Mesenchymal stem cell (in vitro differentiated cells and primary cell): ENCODE measurements at regions not wholly inside any gene's neighbourhood (a gene's known extent, or its start where the extent isn't known, plus 50 kb on each side); places are given as distances from the start of the nearest gene placed in this dataset.

Experiments
- DNase-seq: peaks from one replicate; pipeline ENCODE4 v3.0.0-alpha.2; 2013
- H2AFZ ChIP-seq: one replicate; pipeline ENCODE4 v1.6.1; 2013; ENCODE audit warnings: low read depth, mild to moderate bottlenecking, control low read depth, inconsistent platforms, low read length, moderate library complexity
- H2AK5ac ChIP-seq: 2 replicates; pipeline ENCODE4 v1.6.1; 2013; ENCODE audit warnings: low read length, moderate library complexity, mild to moderate bottlenecking, inconsistent platforms; ENCODE audit not compliant: severe bottlenecking
- H2BK120ac ChIP-seq: one replicate; pipeline ENCODE4 v1.6.1; 2013; ENCODE audit warnings: low read depth, mild to moderate bottlenecking, inconsistent platforms, low read length, moderate library complexity
- H2BK12ac ChIP-seq, 2 experiments: one replicate each; pipeline ENCODE4 v1.6.1; 2013; ENCODE audit warnings: inconsistent platforms in 2 of 2, low read length in 2 of 2, mild to moderate bottlenecking in 2 of 2, moderate library complexity in 2 of 2, control low read depth in 1 of 2
- H2BK15ac ChIP-seq: one replicate; pipeline ENCODE4 v1.6.1; 2013; ENCODE audit warnings: mild to moderate bottlenecking, low read depth, inconsistent platforms; ENCODE audit not compliant: poor library complexity, severe bottlenecking
- H2BK5ac ChIP-seq: 2 replicates; pipeline ENCODE4 v1.6.1; 2013; ENCODE audit warnings: low read depth, mild to moderate bottlenecking, low read length, control low read depth, inconsistent platforms; ENCODE audit not compliant: poor library complexity, severe bottlenecking
- H3K14ac ChIP-seq, 2 experiments: one replicate each; pipeline ENCODE4 v1.6.1; 2013; ENCODE audit warnings: inconsistent platforms in 2 of 2, low read length in 2 of 2, control low read depth in 1 of 2, mild to moderate bottlenecking in 1 of 2, moderate library complexity in 1 of 2
- H3K18ac ChIP-seq, 2 experiments: one replicate each; pipeline ENCODE4 v1.6.1; 2013; ENCODE audit warnings: inconsistent platforms in 2 of 2, low read length in 2 of 2, control low read depth in 1 of 2, low read depth in 1 of 2, mild to moderate bottlenecking in 1 of 2
- H3K23ac ChIP-seq, 2 experiments: one replicate each; pipeline ENCODE4 v1.6.1; 2013; ENCODE audit warnings: inconsistent platforms in 2 of 2, low read length in 2 of 2, mild to moderate bottlenecking in 2 of 2, moderate library complexity in 2 of 2, control low read depth in 1 of 2
- H3K27ac ChIP-seq: 2 replicates; pipeline ENCODE4 v1.5.1; 2013; ENCODE audit warnings: mild to moderate bottlenecking, moderate library complexity, low read length, control low read depth, inconsistent platforms; ENCODE audit not compliant: poor library complexity, severe bottlenecking
- H3K27me3 ChIP-seq, 2 experiments: 2 replicates each; pipeline versions ENCODE4 v1.6.1 to v1.7.0; 2013; ENCODE audit warnings: low read length in 2 of 2, mild to moderate bottlenecking in 2 of 2, moderate library complexity in 2 of 2, control low read depth in 1 of 2, inconsistent platforms in 1 of 2; ENCODE audit not compliant: control insufficient read depth in 1 of 2, insufficient read depth in 1 of 2
- H3K36me3 ChIP-seq, 2 experiments: 2 replicates each; pipeline versions ENCODE4 v1.6.1 to v1.7.0; 2013; ENCODE audit warnings: low read length in 2 of 2, control low read depth in 1 of 2, inconsistent platforms in 1 of 2, low read depth in 1 of 2, mild to moderate bottlenecking in 1 of 2; ENCODE audit not compliant: insufficient read depth in 2 of 2, control insufficient read depth in 1 of 2
- H3K4ac ChIP-seq, 2 experiments: one replicate each; pipeline ENCODE4 v1.6.1; 2013; ENCODE audit warnings: inconsistent platforms in 2 of 2, low read length in 2 of 2, mild to moderate bottlenecking in 2 of 2, moderate library complexity in 2 of 2, control low read depth in 1 of 2, low read depth in 1 of 2
- H3K4me1 ChIP-seq: 2 replicates; pipeline ENCODE4 v1.6.1; 2013; ENCODE audit warnings: low read depth, low read length, control low read depth; ENCODE audit not compliant: control insufficient read depth, insufficient read depth
- H3K4me2 ChIP-seq: 2 replicates; pipeline ENCODE4 v1.6.1; 2013; ENCODE audit warnings: low read length, mild to moderate bottlenecking, inconsistent platforms; ENCODE audit not compliant: poor library complexity, severe bottlenecking
- H3K4me3 ChIP-seq, 2 experiments: 2 replicates each; pipeline versions ENCODE4 v1.5.1 to v1.7.0; 2013; ENCODE audit warnings: low read length in 2 of 2, mild to moderate bottlenecking in 2 of 2, control low read depth in 1 of 2, low read depth in 1 of 2; ENCODE audit not compliant: insufficient read depth in 1 of 2
- H3K79me1 ChIP-seq: replicated peaks from 2 replicates; pipeline ENCODE4 v1.6.1; 2013; ENCODE audit warnings: mild to moderate bottlenecking, control low read depth, low read length, inconsistent platforms; ENCODE audit not compliant: poor library complexity, severe bottlenecking
- H3K9ac ChIP-seq: 2 replicates; pipeline ENCODE4 v1.7.0; 2013; ENCODE audit warnings: mild to moderate bottlenecking, low read length, moderate library complexity
- H3K9me3 ChIP-seq: 2 replicates; pipeline ENCODE4 v1.7.0; 2013; ENCODE audit warnings: mild to moderate bottlenecking, low read length; ENCODE audit not compliant: control insufficient read depth
- H4K8ac ChIP-seq: one replicate; pipeline ENCODE4 v1.6.1; 2013; ENCODE audit warnings: inconsistent platforms, mild to moderate bottlenecking, low read length, moderate library complexity
- H4K91ac ChIP-seq: one replicate; pipeline ENCODE4 v1.6.1; 2013; ENCODE audit warnings: mild to moderate bottlenecking, low read length, inconsistent platforms
- WGBS: methylation state at CpG from one replicate; pipeline ENCODE4 v1.1.7; 2013; ENCODE audit warnings: mixed read lengths; 5-methylcytosine and 5-hydroxymethylcytosine counted together

GRCh38 chr3:194265996-194266964 is 84.8 kb downstream of the CPN2 start:
- Histone ChIP-seq H3K9ac (peak overlapping the region; percentile 49), H3K36me3 (no peaks in the 10 kb centered on the region), H3K4me2 (peak overlapping the region; percentile 4), H3K27ac (peak overlapping the region; percentile 76), H3K14ac (no peak overlapping the region), H3K4me3 (no peak overlapping the region), H2BK5ac (no peak overlapping the region), H3K4ac (peak overlapping the region; percentile 68 to 79), H2AFZ (no peak overlapping the region), H3K18ac (peak overlapping the region; percentile 40 to 91), H4K91ac (peak overlapping the region; percentile 88), H3K79me1 (no peaks in the 10 kb centered on the region), H2BK15ac (peak overlapping the region; percentile 50), H3K9me3 (no peaks in the 10 kb centered on the region), H3K23ac (no peak overlapping the region), H3K27me3 (peaks cover 0 to 3% of the 10 kb centered on the region in 2 experiments), H2BK120ac (peak overlapping the region; percentile 75), H2BK12ac (peak overlapping the region; percentile 59 to 73), H2AK5ac (peak overlapping the region; percentile 54), H3K4me1 (peaks cover 20% of the 10 kb centered on the region), H4K8ac (peak overlapping the region; percentile 74)
- DNase-seq: no peak
- 79% methylated on average over 11 of the region's 13 CpGs for WGBS

GRCh38 chr3:194267744-194268653 is 83.1 kb downstream of the CPN2 start:
- Histone ChIP-seq H3K4me1 (peaks cover 24% of the 10 kb centered on the region), H3K36me3 (no peaks in the 10 kb centered on the region), H3K4ac (peak overlapping the region; percentile 13 to 57), H3K79me1 (no peaks in the 10 kb centered on the region), H3K18ac (peak overlapping the region; percentile 40 to 86), H4K91ac (peak overlapping the region; percentile 71), H2BK5ac (no peak overlapping the region), H2AK5ac (no peak overlapping the region), H3K4me2 (no peak overlapping the region), H2AFZ (peak overlapping the region; percentile 10), H3K27me3 (peaks cover 0 to 2% of the 10 kb centered on the region in 2 experiments), H3K27ac (no peak overlapping the region), H3K23ac (no peak overlapping the region), H3K9me3 (no peaks in the 10 kb centered on the region), H3K9ac (peak overlapping the region; percentile 67), H4K8ac (peak overlapping the region; percentile 64), H3K4me3 (no peak overlapping the region), H3K14ac (no peak overlapping the region), H2BK120ac (peak overlapping the region; percentile 1), H2BK15ac (peak overlapping the region; percentile 12), H2BK12ac (peak overlapping the region; percentile 73 to 86)
- WGBS: 74% methylated on average over 23 of the region's 26 CpGs
- peak; percentile 89 for DNase-seq

GRCh38 chr3:194268654-194269512 is 82.2 kb downstream of the CPN2 start:
- H3K4me1 ChIP-seq: peaks cover 24% of the 10 kb centered on the region
- peak overlapping the region; percentile 20 for H3K9ac ChIP-seq
- no peak overlapping the region for H3K4me3 ChIP-seq
- H2BK5ac ChIP-seq: no peak overlapping the region
- WGBS: 92% methylated on average over 11 of the region's 12 CpGs
- H4K91ac ChIP-seq: peak overlapping the region; percentile 89
- no peaks in the 10 kb centered on the region for H3K9me3 ChIP-seq
- no peak overlapping the region for H3K23ac ChIP-seq
- no peaks in the 10 kb centered on the region for H3K27me3 ChIP-seq
- H3K79me1 ChIP-seq: no peaks in the 10 kb centered on the region
- no peak overlapping the region for H3K27ac ChIP-seq
- H3K36me3 ChIP-seq: no peaks in the 10 kb centered on the region
- no peak for DNase-seq
- H3K4ac ChIP-seq: peak overlapping the region; percentile 25 to 57
- peak overlapping the region; percentile 44 to 91 for H2BK12ac ChIP-seq
- H2BK15ac ChIP-seq: no peak overlapping the region
- no peak overlapping the region for H3K14ac ChIP-seq
- H4K8ac ChIP-seq: peak overlapping the region; percentile 74
- no peak overlapping the region for H3K4me2 ChIP-seq
- no peak overlapping the region for H2BK120ac ChIP-seq
- H2AFZ ChIP-seq: no peak overlapping the region
- H2AK5ac ChIP-seq: no peak overlapping the region
- peak overlapping the region in 1 of 2 experiments; percentile 92 for H3K18ac ChIP-seq
